Loucy (cell line): ENCODE measurements at regions not wholly inside any gene's neighbourhood (a gene's known extent, or its start where the extent isn't known, plus 50 kb on each side); places are given as distances from the start of the nearest gene placed in this dataset.

Experiments used
- H2AFZ ChIP-seq: fragments of 200-600 bp; sonication (generic); 2 replicates; pipeline ENCODE4 v1.6.0; 2016; ENCODE audit warnings: antibody characterized with exemption, mild to moderate bottlenecking, low read length, moderate library complexity
- H3F3A ChIP-seq: fragments of 200-600 bp; 2 replicates; pipeline ENCODE4 v1.6.0; 2016; ENCODE audit warnings: antibody characterized with exemption, low read depth, mild to moderate bottlenecking
- H3K27me3 ChIP-seq: fragments of 200-600 bp; sonication (generic); 2 replicates; pipeline ENCODE4 v1.6.1; 2014; ENCODE audit warnings: low read length, mild to moderate bottlenecking; ENCODE audit not compliant: insufficient read depth, poor library complexity, severe bottlenecking
- H3K36me3 ChIP-seq: fragments of 200-600 bp; sonication (generic); 2 replicates; pipeline ENCODE4 v1.6.1; 2016; ENCODE audit warnings: low read length; ENCODE audit not compliant: insufficient read depth
- H3K4me1 ChIP-seq: fragments of 200-600 bp; sonication (generic); 2 replicates; pipeline ENCODE4 v1.5.1; 2014; ENCODE audit warnings: low read length, mild to moderate bottlenecking; ENCODE audit not compliant: insufficient read depth, poor library complexity, severe bottlenecking
- H3K4me2 ChIP-seq: fragments of 200-600 bp; sonication (generic); 2 replicates; pipeline ENCODE4 v1.6.0; 2014; ENCODE audit warnings: antibody characterized with exemption, low read length, low read depth, mild to moderate bottlenecking; ENCODE audit not compliant: poor library complexity, severe bottlenecking
- H3K4me3 ChIP-seq: fragments of 200-600 bp; sonication (generic); 2 replicates; pipeline ENCODE4 v1.5.1; 2014; ENCODE audit warnings: low read length, mild to moderate bottlenecking, mixed read lengths; ENCODE audit not compliant: poor library complexity, severe bottlenecking
- H3K79me2 ChIP-seq: fragments of 200-600 bp; sonication (generic); 2 replicates; pipeline ENCODE4 v1.6.1; 2014; ENCODE audit warnings: low read length; ENCODE audit not compliant: insufficient read depth
- H3K9ac ChIP-seq: fragments of 200-600 bp; sonication (generic); 2 replicates; pipeline ENCODE4 v1.6.0; 2014; ENCODE audit warnings: mild to moderate bottlenecking, low read depth, low read length, moderate library complexity; ENCODE audit not compliant: poor library complexity, severe bottlenecking
- H3K9me2 ChIP-seq: fragments of 200-600 bp; sonication (generic); replicated peaks from 2 replicates; pipeline ENCODE4 v1.6.1; 2016; ENCODE audit warnings: low read depth, low read length, mixed read lengths
- H3K9me3 ChIP-seq: fragments of 200-600 bp; sonication (generic); 2 replicates; pipeline ENCODE4 v1.6.1; 2014; ENCODE audit warnings: mild to moderate bottlenecking, antibody characterized with exemption, low read length, low read depth; ENCODE audit not compliant: insufficient read depth
- H4K20me1 ChIP-seq: fragments of 200-600 bp; sonication (generic); 2 replicates; pipeline ENCODE4 v1.6.0; 2014; ENCODE audit warnings: antibody characterized with exemption, low read length, mild to moderate bottlenecking; ENCODE audit not compliant: insufficient read depth, poor library complexity, severe bottlenecking
- EZH2phosphoT487 ChIP-seq: fragments of 200-600 bp; IDR thresholded peaks from 2 replicates; pipeline ENCODE4 v1.6.1; 2018; ENCODE audit warnings: antibody characterized with exemption, mild to moderate bottlenecking, moderate library complexity, borderline replicate concordance
- TF ChIP-seq, protein P1 (sequence below): fragments of 200-600 bp; sonication (generic); conservative IDR thresholded peaks from 2 replicates; pipeline ENCODE4 v1.5.1; 2014; ENCODE audit warnings: mild to moderate bottlenecking, antibody characterized with exemption, low read length

DNA sequence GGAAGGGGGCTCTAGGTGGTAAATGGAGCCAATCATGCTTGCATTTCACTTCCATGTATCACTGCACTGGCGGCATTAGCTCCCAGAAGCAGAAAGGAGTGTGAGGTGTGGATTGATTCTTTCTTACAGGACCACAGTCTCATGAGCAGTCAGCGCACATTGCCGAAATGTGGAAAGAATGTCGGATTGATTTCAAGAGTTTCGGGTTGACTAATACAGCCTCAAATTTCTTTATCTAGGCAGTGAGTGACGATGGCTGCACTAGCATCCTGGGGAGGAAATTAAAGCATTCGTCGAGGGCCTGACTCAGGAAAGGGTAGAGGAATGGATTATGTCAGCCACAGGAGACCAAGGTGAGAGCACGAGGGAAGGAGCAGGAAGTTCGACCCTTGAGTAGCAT lies 222.8 kb upstream of the CDYL start:
- no peaks in the 10 kb centered on the region for H4K20me1 ChIP-seq
- H3K9ac ChIP-seq, result no peak overlapping the region
- no peak overlapping the region for H3K4me2 ChIP-seq
- no peak overlapping the region for H2AFZ ChIP-seq
- H3K4me3 ChIP-seq, result no peak overlapping the region
- no peaks in the 10 kb centered on the region for H3F3A ChIP-seq
- H3K27me3 ChIP-seq, result no peaks in the 10 kb centered on the region
- no peaks in the 10 kb centered on the region for H3K9me3 ChIP-seq
- no peaks in the 10 kb centered on the region for H3K36me3 ChIP-seq
- no peaks in the 10 kb centered on the region for H3K79me2 ChIP-seq
- no peak for TF ChIP-seq EZH2phosphoT487
- TF ChIP-seq, protein P1, sequence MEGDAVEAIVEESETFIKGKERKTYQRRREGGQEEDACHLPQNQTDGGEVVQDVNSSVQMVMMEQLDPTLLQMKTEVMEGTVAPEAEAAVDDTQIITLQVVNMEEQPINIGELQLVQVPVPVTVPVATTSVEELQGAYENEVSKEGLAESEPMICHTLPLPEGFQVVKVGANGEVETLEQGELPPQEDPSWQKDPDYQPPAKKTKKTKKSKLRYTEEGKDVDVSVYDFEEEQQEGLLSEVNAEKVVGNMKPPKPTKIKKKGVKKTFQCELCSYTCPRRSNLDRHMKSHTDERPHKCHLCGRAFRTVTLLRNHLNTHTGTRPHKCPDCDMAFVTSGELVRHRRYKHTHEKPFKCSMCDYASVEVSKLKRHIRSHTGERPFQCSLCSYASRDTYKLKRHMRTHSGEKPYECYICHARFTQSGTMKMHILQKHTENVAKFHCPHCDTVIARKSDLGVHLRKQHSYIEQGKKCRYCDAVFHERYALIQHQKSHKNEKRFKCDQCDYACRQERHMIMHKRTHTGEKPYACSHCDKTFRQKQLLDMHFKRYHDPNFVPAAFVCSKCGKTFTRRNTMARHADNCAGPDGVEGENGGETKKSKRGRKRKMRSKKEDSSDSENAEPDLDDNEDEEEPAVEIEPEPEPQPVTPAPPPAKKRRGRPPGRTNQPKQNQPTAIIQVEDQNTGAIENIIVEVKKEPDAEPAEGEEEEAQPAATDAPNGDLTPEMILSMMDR, result no peak
- no peaks in the 10 kb centered on the region for H3K9me2 ChIP-seq
- H3K4me1 ChIP-seq, result no peaks in the 10 kb centered on the region

DNA sequence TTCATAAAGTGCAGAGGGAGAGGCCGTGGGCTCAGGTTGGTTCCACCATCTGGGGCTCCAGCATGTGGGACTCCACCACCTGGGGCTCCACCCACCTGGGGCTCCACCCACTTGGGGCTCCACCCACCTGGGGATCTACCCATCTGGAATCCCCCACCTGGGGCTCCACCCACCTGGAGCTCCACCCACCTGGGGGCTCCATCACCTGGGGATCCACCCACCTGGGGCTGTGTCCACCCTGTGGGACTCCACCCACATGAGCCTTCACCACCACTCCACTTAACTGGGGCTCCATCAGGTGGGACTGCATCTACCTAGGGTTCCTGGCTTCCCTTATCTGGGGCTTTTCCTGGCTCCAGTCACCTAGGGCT lies 226.0 kb upstream of the CDYL start:
- Histone ChIP-seq H3K27me3 (no peaks in the 10 kb centered on the region), H3K9me2 (no peaks in the 10 kb centered on the region), H3K79me2 (no peaks in the 10 kb centered on the region), H3K4me3 (no peak overlapping the region), H3K36me3 (no peaks in the 10 kb centered on the region), H3F3A (no peaks in the 10 kb centered on the region), H2AFZ (no peak overlapping the region), H3K4me1 (no peaks in the 10 kb centered on the region), H3K9me3 (no peaks in the 10 kb centered on the region), H3K9ac (no peak overlapping the region), H3K4me2 (no peak overlapping the region), H4K20me1 (no peaks in the 10 kb centered on the region)
- TF ChIP-seq EZH2phosphoT487, result no peak
- TF ChIP-seq, protein P1, result no peak

DNA sequence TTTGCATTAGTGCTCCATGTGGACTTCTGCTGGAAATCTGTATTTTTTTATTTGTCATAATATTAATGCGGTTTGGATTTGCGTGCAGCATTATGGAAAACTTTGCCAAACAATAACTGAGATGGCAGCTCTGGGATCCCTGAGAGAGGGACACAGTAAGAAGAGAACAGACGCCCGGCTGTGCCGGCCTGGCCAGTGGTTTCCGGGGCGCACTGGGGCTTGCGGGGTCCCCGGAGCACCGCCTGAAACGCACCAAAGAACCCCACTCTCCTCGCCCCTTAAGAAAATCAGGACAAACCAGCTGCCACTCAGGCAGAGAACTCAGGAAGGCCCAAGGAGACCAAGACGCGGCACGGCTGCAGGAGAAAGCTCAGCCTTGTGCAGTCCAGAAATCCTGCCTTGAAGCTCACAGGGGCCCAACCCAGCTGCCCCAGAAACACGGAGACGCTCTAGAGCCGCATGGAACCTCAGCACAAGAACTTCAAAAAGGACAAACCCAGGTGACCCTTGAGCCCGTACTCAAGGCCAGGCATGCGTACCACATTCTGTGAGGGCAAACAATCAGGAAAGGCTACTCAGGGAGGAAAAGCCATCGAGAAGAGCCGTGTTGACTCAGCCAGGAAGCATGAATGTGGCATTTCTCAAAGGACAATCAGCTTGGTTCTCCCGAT lies 226.5 kb upstream of the CDYL start:
- no peak overlapping the region for H3K9ac ChIP-seq
- no peaks in the 10 kb centered on the region for H4K20me1 ChIP-seq
- H3K4me3 ChIP-seq, result no peak overlapping the region
- no peaks in the 10 kb centered on the region for H3K9me3 ChIP-seq
- H3K79me2 ChIP-seq, result no peaks in the 10 kb centered on the region
- no peaks in the 10 kb centered on the region for H3K36me3 ChIP-seq
- H3K4me1 ChIP-seq, result no peaks in the 10 kb centered on the region
- H3K4me2 ChIP-seq, result no peak overlapping the region
- TF ChIP-seq, protein P1, result no peak
- TF ChIP-seq EZH2phosphoT487, result no peak
- no peaks in the 10 kb centered on the region for H3K9me2 ChIP-seq
- no peak overlapping the region for H2AFZ ChIP-seq
- H3F3A ChIP-seq, result no peaks in the 10 kb centered on the region
- no peaks in the 10 kb centered on the region for H3K27me3 ChIP-seq
